ENCODE measurements at regions not wholly inside any gene's neighbourhood (a gene's known extent, or its start where the extent isn't known, plus 50 kb on each side); places are given as distances from the start of the nearest gene placed in this dataset.

GRCh38 chr1:14135070-14135469, 435.1 kb downstream of the PRDM2 start:
- TF ChIP-seq EP300 (IDR thresholded peaks at IDR 0.05): no peak
- no peak for TF ChIP-seq CTCF (IDR thresholded peaks at IDR 0.05)
